SH-SY5Y (cell line): ENCODE measurements at regions not wholly inside any gene's neighbourhood (a gene's known extent, or its start where the extent isn't known, plus 50 kb on each side); places are given as distances from the start of the nearest gene placed in this dataset.

ENCODE experiments used
- GATA2 ChIP-seq: IDR thresholded peaks from 2 replicates; pipeline ENCODE4 v1.6.1; 2011; ENCODE audit warnings: mild to moderate bottlenecking, low read depth, low read length
- GATA3 ChIP-seq: IDR thresholded peaks from 2 replicates; pipeline ENCODE4 v1.6.1; 2011; ENCODE audit warnings: low read depth, mild to moderate bottlenecking, low read length, moderate library complexity

DNA sequence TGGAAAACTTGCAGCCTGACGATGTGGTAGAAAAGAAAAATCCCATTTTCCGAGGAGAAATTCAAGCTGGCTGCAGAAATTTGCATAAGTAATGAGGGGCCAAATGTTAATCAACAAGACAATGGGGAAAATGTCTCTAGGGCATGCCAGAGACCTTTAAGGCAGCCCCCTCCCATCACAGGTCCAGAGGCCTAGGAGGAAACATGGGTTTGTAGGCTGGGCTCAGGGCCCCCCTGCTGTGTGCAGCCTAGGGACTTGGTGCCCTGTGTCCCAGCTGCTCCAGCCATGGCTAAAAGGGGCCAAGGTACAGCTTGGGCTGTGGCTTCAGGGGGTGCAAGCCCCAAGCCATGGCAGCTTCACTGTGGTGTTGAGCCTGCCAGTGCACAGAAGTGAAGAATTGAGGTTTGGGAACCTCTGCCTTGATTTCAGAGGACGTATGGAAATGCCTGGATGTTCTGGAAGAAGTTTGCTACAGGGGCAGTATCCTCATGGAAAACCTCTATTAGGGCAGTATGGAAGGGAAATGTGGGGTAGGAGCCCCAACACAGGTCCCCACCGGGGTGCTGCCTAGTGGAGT is 75.9 kb upstream of the CADPS start:
- TF ChIP-seq GATA2, result no peak
- no peak for TF ChIP-seq GATA3
